Activated CD4-positive, alpha-beta T cell treated with anti-CD3 and anti-CD28 coated beads, Interleukin-2, amount 10 ng/mL, durations not matched to agents 24 days and 14 days (primary cell): ENCODE measurements at regions not wholly inside any gene's neighbourhood (a gene's known extent, or its start where the extent isn't known, plus 50 kb on each side); places are given as distances from the start of the nearest gene placed in this dataset.
A peak's percentile ranks its signal among the peaks of the same experiment; 100 is the strongest.

Experiments used
- DNase-seq: peaks from one replicate; pipeline ENCODE4 v3.0.0; 2022
- H3K27ac Mint-ChIP-seq: one replicate; pipeline ENCODE4 v1.8.0; 2022; ENCODE audit warnings: mild to moderate bottlenecking, mixed read lengths
- H3K27me3 Mint-ChIP-seq: one replicate; pipeline ENCODE4 v1.8.0; 2022; ENCODE audit warnings: mixed read lengths
- H3K36me3 Mint-ChIP-seq: one replicate; pipeline ENCODE4 v1.8.0; 2022; ENCODE audit warnings: low read depth, mild to moderate bottlenecking, mixed read lengths
- H3K4me1 Mint-ChIP-seq: one replicate; pipeline ENCODE4 v1.8.0; 2021; ENCODE audit warnings: mixed read lengths
- H3K4me3 Mint-ChIP-seq: one replicate; pipeline ENCODE4 v1.8.0; 2022; ENCODE audit warnings: mild to moderate bottlenecking, moderate library complexity, mixed read lengths
- H3K9me3 Mint-ChIP-seq: one replicate; pipeline ENCODE4 v1.8.0; 2021; ENCODE audit warnings: mixed read lengths
- intact Hi-C: fragments of 100-400 bp; cut with micrococcal nuclease; formaldehyde crosslinking; loops from one replicate; pipeline ENCODE4 v1.15.1; 2023

DNA sequence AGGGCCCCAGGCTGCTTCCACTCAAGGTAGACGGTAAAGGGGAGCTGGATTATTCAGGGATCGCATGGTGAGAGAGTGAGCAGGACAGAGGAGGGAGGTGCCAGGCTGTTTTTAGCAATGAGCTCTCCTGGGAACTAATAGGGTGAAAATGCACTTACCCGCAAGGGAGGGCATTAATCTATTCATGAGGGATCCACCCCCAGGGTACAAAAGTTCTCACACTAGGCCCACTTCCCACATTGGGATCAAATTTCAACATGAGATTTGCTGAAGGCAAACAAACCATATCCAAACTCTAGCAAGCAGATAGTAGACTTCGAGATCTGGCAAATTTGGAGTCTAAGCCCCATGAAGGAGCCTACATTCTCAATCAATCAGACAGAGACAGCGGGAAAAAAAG lies 408.6 kb downstream of the RNF144B start:
- no peaks in the 10 kb centered on the region for H3K4me1 Mint-ChIP-seq
- no peak for DNase-seq
- no peak overlapping the region for H3K27ac Mint-ChIP-seq
- no peaks in the 10 kb centered on the region for H3K27me3 Mint-ChIP-seq
- H3K36me3 Mint-ChIP-seq, result no peaks in the 10 kb centered on the region
- H3K4me3 Mint-ChIP-seq, result no peak overlapping the region
- intact Hi-C loops, result no loop called here
- no peaks in the 10 kb centered on the region for H3K9me3 Mint-ChIP-seq

DNA sequence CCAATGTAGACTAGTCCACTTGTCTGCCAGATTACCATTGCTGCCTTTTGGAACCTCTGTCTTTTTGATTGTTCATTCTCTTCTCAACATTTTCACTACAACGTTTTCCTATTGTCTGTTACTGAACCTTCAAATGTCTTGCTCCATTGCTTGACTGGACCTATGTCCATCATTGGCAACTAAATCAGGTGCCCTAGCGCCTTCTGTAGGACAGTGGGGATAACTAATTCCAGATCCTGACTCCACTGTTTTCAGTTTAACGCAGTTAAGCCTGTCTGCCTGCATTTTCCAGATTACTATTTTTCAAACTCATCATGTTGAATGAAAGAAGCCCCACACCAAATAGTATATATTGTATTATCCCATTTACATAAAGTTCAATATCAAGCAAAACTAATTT lies 433.6 kb downstream of the RNF144B start:
- no peak for DNase-seq
- intact Hi-C loops, result no loop called here
- Mint-ChIP-seq H3K27ac (no peak overlapping the region), H3K4me3 (no peak overlapping the region), H3K4me1 (no peaks in the 10 kb centered on the region), H3K36me3 (no peaks in the 10 kb centered on the region), H3K9me3 (peaks cover 20% of the 10 kb centered on the region), H3K27me3 (no peaks in the 10 kb centered on the region)

DNA sequence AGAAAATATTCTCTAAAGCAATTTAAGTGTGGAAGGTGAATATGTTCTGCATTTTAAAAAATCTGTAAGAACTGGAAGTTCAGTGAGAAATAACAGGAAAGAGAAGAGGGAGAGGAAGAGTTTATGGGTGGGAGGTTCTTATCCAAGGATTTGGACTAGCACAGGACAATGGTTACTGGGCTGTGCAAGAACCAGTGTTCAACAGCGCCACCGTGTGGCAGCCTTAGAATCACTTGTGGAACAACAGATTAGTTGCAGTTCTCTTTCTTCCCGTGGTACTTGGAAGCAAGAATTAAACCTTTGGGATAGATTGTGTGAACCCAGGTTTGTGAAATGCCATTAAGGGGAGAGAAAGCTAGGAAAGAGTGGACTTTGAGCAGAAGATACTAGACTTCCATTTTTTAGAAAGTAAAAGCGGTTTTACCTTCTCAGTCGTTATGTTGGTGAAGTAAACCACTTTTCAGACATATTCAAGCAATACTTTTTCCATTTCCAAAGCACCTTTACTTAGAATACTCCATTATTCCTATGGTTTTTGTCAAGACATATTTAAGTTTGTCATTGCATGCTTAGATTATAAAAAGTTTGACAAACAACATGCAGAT lies 436.7 kb downstream of the RNF144B start:
- DNase-seq, result peak; percentile 68
- H3K9me3 Mint-ChIP-seq, result peaks cover 28% of the 10 kb centered on the region
- intact Hi-C loops, result no loop called here
- H3K4me3 Mint-ChIP-seq, result no peak overlapping the region
- no peak overlapping the region for H3K27ac Mint-ChIP-seq
- H3K36me3 Mint-ChIP-seq, result no peaks in the 10 kb centered on the region
- no peaks in the 10 kb centered on the region for H3K4me1 Mint-ChIP-seq
- no peaks in the 10 kb centered on the region for H3K27me3 Mint-ChIP-seq

DNA sequence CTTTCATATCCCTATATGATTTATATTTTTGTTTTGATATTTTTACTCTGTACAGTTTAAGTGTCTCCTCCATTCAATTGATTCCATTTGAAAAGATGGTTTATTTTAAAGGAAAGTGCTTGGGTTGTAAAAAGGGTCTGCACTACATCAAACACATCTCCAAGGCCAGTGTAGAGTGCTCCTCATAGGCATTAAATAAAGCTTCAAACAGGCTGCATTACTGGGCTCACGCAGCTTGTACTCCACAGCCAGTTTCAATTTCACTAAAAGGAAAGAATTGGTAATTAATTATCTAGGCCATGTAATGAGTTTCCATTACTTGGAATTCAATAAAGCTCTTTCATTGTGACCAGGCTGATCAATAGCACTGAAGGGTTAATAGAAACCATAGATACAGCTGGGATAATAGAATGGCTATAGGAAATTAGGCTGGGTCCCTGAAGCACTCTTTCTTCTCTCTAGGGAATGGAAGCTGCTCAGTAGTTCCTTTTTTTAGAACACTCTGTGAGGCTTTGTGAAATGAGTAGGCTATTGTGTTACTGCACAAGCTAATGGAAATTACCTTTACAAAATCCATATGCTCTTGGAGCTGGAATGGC lies 442.2 kb downstream of the RNF144B start:
- Mint-ChIP-seq H3K9me3 (peaks cover 22% of the 10 kb centered on the region), H3K4me3 (no peak overlapping the region), H3K4me1 (no peaks in the 10 kb centered on the region), H3K36me3 (no peaks in the 10 kb centered on the region), H3K27ac (no peak overlapping the region), H3K27me3 (no peaks in the 10 kb centered on the region)
- intact Hi-C loops, result no loop called here
- DNase-seq, result no peak

DNA sequence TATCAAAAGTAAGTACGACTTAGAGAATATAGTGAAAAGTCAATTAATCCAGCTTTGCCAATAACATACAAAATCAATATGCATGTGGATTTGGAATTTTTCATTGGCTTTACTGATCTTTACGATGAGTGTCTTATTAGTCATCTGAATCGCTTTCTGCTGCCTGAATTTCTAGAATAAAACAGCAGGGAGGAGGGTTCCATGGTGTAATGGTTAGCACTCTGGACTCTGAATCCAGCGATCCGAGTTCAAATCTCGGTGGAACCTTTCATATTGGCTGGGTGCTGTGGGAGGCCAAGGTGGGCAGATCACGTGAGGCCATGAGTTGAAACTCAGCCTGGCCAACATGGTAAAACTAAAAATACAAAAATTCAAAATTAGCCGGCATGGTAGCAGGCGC lies 448.8 kb downstream of the RNF144B start:
- no peaks in the 10 kb centered on the region for H3K9me3 Mint-ChIP-seq
- no peaks in the 10 kb centered on the region for H3K27me3 Mint-ChIP-seq
- H3K36me3 Mint-ChIP-seq, result no peaks in the 10 kb centered on the region
- H3K27ac Mint-ChIP-seq, result no peak overlapping the region
- no peaks in the 10 kb centered on the region for H3K4me1 Mint-ChIP-seq
- no peak overlapping the region for H3K4me3 Mint-ChIP-seq
- no peak for DNase-seq
- intact Hi-C loops, result no loop called here

DNA sequence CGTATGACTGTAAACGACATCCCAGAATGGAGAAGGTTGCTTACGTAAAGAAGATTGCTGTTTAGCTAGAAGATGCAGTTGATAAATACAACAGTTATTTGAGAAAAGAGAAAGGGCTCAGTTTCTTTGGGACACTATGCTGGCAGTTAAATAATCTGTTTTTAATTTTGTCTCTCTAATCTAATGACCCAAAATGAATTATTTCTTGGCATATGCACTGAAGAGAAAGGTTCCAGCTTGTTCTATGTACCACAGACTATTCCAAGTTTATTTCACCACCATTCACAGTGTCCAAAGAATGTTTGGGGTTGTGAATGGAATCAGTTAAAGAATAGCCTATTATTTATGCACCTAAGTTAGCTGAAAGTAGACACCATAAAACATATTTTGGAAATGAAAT lies 449.9 kb downstream of the RNF144B start:
- no peaks in the 10 kb centered on the region for H3K27me3 Mint-ChIP-seq
- intact Hi-C loops, result no loop called here

DNA sequence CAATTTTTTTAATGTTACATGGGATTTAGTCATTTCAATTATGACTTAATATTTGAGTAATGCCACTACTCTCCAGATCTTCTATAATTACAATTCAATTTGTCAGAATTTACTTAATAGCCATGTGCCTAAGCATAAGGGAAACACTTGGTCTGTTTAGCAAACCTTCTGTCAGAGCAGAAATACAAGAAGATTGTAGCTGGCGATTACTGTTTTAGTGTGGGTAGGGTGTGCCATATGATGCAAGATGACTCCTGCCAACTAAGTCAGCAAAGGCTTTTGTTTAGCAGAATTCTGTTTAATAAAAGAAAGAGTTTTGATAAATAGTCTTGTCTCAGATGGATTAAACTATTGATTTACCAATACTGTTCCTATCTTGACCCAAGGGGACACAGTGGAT lies 455.4 kb downstream of the RNF144B start:
- intact Hi-C loops, result no loop called here
- Mint-ChIP-seq H3K9me3 (no peaks in the 10 kb centered on the region), H3K27me3 (no peaks in the 10 kb centered on the region), H3K4me1 (no peaks in the 10 kb centered on the region), H3K27ac (no peak overlapping the region), H3K36me3 (no peaks in the 10 kb centered on the region), H3K4me3 (no peak overlapping the region)
- DNase-seq, result no peak

More for the DNA sequence above, 449.9 kb downstream of the RNF144B start:
- H3K27ac Mint-ChIP-seq, result no peak overlapping the region
- H3K9me3 Mint-ChIP-seq, result no peaks in the 10 kb centered on the region
- H3K36me3 Mint-ChIP-seq, result no peaks in the 10 kb centered on the region
- H3K4me1 Mint-ChIP-seq, result no peaks in the 10 kb centered on the region
- DNase-seq, result no peak
- H3K4me3 Mint-ChIP-seq, result no peak overlapping the region

DNA sequence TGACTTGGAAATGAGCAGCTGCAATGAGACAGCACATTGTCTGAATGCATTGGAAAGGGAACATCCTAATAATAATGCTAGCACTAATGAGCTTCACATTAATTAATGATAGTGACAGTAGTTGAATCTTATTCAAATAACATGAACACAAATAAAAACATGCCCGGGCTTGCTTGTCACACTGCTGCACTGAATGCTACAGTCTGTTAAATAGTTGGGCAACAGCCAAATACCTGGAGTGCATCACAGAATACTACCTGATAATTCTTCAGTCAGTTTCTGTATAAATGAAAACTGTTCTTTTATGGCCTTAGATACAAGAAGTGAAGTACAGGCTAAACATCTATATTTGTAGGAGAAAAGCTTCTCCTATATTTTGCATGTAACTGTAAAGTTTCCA lies 458.7 kb downstream of the RNF144B start:
- H3K27ac Mint-ChIP-seq, result no peak overlapping the region
- no peak for DNase-seq
- no peaks in the 10 kb centered on the region for H3K27me3 Mint-ChIP-seq
- intact Hi-C loops, result no loop called here
- peaks cover 3% of the 10 kb centered on the region for H3K9me3 Mint-ChIP-seq
- H3K36me3 Mint-ChIP-seq, result no peaks in the 10 kb centered on the region
- H3K4me1 Mint-ChIP-seq, result no peaks in the 10 kb centered on the region
- no peak overlapping the region for H3K4me3 Mint-ChIP-seq

DNA sequence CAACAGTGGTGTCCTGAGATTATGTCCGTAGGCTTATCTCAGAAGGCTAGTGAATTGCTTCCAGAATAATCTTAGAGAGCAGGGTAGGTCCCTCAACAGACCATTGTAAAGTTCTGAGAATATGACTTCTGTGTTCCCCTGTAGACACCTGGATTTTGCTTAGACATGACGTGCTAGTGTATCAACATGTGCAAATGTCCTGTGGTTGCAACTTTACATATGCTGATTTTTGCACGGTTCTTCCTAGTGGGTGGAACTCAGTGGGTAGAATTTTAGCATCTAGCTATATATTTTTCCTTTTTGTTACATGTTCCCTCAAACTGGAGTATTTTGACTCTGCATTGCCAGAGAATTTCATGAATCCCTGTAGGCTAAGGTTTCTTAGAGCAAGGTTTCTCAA lies 459.2 kb downstream of the RNF144B start:
- Mint-ChIP-seq H3K27ac (no peak overlapping the region), H3K9me3 (peaks cover 3% of the 10 kb centered on the region), H3K4me3 (no peak overlapping the region), H3K4me1 (no peaks in the 10 kb centered on the region), H3K36me3 (no peaks in the 10 kb centered on the region), H3K27me3 (no peaks in the 10 kb centered on the region)
- intact Hi-C loops, result no loop called here
- no peak for DNase-seq

DNA sequence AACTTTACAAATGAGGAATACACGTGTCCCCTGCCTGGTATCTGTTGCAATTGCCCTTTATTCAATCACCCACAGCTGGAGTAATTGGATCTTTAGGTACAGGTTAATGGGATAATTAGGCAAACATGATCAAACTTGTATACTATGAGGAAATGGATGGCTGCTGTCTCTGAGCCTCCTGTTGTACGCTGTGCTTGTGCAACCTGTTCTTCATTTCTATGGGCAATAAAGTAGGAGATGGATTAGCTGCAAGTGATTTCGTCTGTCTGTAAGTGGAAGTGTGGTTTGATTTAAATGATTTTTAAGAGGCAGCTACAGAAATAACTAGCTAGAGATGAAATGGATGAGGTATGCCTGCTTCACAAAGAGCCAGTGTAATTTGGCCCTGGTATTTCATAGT lies 474.1 kb downstream of the RNF144B start:
- intact Hi-C loops, result no loop called here
- Mint-ChIP-seq H3K4me3 (no peak overlapping the region), H3K36me3 (no peaks in the 10 kb centered on the region), H3K27me3 (no peaks in the 10 kb centered on the region), H3K9me3 (peaks cover 3% of the 10 kb centered on the region), H3K4me1 (no peaks in the 10 kb centered on the region), H3K27ac (no peak overlapping the region)
- DNase-seq, result no peak

DNA sequence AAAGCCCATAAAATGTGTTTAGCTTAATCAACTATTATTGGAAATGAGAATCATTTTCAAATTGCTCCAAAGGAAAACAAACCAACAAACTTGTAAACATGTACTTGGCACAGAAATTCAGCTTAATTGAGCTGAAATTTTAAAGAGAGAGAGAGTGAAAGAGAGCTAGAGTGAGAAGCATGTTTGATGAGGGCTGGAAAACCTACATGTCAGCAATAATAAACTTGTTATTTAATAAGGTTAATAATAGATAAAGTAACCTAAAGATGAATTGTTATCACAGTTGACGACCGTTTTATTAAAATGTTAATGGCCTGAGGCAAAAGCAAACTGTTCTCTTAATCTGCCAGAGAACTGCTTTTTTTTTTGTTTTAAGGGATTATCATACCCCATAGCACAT lies 496.1 kb downstream of the RNF144B start:
- intact Hi-C loops, result no loop called here
- no peaks in the 10 kb centered on the region for H3K9me3 Mint-ChIP-seq
- no peaks in the 10 kb centered on the region for H3K36me3 Mint-ChIP-seq
- H3K4me1 Mint-ChIP-seq, result no peaks in the 10 kb centered on the region
- H3K4me3 Mint-ChIP-seq, result no peak overlapping the region
- no peaks in the 10 kb centered on the region for H3K27me3 Mint-ChIP-seq
- DNase-seq, result no peak
- H3K27ac Mint-ChIP-seq, result no peak overlapping the region

DNA sequence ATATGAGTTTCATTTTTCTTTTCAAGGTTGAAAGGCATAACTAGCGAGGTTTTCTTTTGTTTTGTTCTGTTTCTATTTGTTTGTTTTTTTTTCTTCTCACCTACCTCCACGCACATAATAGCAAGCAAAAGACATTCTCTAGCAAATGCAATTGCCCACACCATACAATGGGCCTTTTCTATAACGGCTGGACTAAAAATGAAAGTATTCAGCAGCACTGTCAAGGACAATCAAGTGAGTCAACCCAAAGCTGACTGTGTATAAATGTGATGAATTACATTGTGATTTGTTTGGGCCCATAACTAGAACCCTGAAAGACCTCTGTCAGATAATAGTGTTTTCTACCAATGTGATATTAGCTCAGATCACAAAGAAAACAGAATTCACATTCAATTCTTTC lies 496.7 kb downstream of the RNF144B start:
- H3K4me1 Mint-ChIP-seq, result no peaks in the 10 kb centered on the region
- DNase-seq, result no peak
- H3K9me3 Mint-ChIP-seq, result no peaks in the 10 kb centered on the region
- H3K4me3 Mint-ChIP-seq, result no peak overlapping the region
- H3K27me3 Mint-ChIP-seq, result no peaks in the 10 kb centered on the region
- no peaks in the 10 kb centered on the region for H3K36me3 Mint-ChIP-seq
- no peak overlapping the region for H3K27ac Mint-ChIP-seq
- intact Hi-C loops, result no loop called here

DNA sequence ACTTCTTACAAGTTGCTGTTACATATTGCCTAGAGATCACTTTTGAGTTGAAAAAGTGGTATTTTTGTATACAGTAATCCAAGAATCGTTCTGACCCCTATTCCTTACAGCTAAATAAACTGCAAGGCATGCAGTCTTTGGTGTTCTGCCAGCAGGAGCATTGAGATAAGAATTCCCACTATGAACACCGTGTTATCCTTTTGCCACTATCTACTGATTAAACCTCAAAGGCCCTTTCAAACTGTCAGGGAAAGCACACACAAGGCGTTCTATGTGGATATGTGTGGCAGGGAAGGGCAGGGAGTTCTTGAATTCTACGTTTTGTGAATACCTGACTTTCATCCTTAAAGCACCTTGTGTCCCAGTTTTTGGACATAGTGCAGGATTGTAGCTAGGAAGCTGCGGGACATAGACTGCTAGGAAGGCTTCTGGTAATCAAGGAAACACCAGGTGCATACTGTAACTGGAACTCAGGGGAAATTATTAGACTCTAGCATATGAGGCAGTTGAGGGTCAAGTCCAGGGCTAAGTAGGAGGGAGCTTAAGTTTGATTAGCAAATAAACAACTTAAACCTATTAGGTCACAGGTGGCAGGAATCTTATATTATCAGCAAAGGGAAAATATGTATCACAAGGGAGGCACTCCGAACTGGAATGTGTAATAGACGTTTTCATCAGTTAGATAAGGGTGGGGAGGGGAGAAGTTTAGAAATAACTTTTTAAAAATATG lies 506.6 kb downstream of the RNF144B start:
- no peaks in the 10 kb centered on the region for H3K9me3 Mint-ChIP-seq

DNA sequence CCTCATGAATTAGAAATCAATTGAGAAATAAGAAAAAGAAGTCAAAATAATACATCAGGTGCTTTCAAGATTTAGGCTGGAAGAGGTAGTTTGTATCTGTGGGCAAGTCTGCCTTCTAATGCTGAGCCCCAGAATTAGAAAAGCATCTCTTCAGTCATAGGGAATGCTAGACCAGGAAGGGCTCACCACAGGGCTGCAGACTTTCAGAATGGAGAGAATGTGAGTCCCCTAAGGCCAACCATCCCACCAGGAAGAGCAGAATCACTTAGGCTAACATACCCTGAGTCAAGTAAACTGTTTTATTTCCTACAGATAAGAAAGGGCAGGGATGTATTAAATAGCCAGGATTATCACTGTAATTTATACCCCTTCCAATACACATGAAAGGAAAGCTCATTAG lies 510.2 kb downstream of the RNF144B start:
- H3K4me1 Mint-ChIP-seq, result no peaks in the 10 kb centered on the region
- H3K36me3 Mint-ChIP-seq, result no peaks in the 10 kb centered on the region
- no peak overlapping the region for H3K27ac Mint-ChIP-seq
- H3K9me3 Mint-ChIP-seq, result no peaks in the 10 kb centered on the region
- no peaks in the 10 kb centered on the region for H3K27me3 Mint-ChIP-seq
- intact Hi-C loops, result no loop called here
- H3K4me3 Mint-ChIP-seq, result no peak overlapping the region
- no peak for DNase-seq

More for the DNA sequence above, 506.6 kb downstream of the RNF144B start:
- Mint-ChIP-seq H3K27me3 (no peaks in the 10 kb centered on the region), H3K36me3 (no peaks in the 10 kb centered on the region), H3K27ac (no peak overlapping the region), H3K4me3 (no peak overlapping the region), H3K4me1 (no peaks in the 10 kb centered on the region)
- no peak for DNase-seq
- intact Hi-C loops, result no loop called here
